Gastrocnemius medialis (tissue), 4 donors: ENCODE measurements at regions not wholly inside any gene's neighbourhood (a gene's known extent, or its start where the extent isn't known, plus 50 kb on each side); places are given as distances from the start of the nearest gene placed in this dataset.

Experiments
- CTCF ChIP-seq, 5 experiments: fragments of 450-650 bp in 3 of 5; fragments of 200-600 bp in 2 of 5; sonication (generic) in 2 of 5; IDR thresholded peaks in 4 of 5; conservative IDR thresholded peaks in 1 of 5; 1 replicate in 4 of 5; 2 replicates in 1 of 5; pipeline ENCODE4 v1.5.1; 2016 to 2019; ENCODE audit warnings: antibody characterized with exemption in 5 of 5, mild to moderate bottlenecking in 3 of 5, moderate library complexity in 3 of 5
- POLR2A ChIP-seq, 2 donors: fragments of 450-650 bp; IDR thresholded peaks; one replicate each; pipeline ENCODE4 v1.6.1; 2017; ENCODE audit warnings: antibody characterized with exemption in 2 of 2, mild to moderate bottlenecking in 2 of 2, moderate library complexity in 2 of 2

DNA sequence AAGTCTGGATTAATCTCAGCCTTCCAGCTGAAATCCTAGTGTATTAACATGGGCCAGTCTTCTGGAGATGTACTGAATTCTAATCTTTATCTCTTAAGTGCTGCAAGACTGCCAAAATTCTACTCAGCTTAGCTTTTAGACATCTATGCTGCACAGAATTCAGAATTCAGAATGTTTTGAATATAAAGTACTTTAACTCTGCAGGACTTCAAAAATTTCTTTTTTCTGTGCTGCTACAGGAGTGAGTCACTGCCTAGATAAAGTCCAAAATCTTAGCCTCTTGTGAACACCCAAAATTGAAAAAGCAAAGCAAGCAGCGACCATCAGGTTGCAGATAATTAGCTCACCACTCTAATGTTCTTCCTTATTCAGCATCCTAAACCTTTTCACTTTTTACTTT, 1092.6 kb upstream of the PCDH10 start:
- TF ChIP-seq POLR2A (IDR thresholded peaks at IDR 0.05) (no peak), CTCF (IDR thresholded peaks at IDR 0.05 in 4 of 5, conservative IDR thresholded peaks at IDR 0.05 in 1 of 5) (no peak)
